GM12864 (cell line): ENCODE measurements at regions not wholly inside any gene's neighbourhood (a gene's known extent, or its start where the extent isn't known, plus 50 kb on each side); places are given as distances from the start of the nearest gene placed in this dataset.

Source experiments
- DNase-seq: peaks from one replicate; pipeline ENCODE4 v3.0.0-alpha.2; 2011; ENCODE audit warnings: low read depth
- H3K4me3 ChIP-seq: 2 replicates; pipeline ENCODE4 v1.5.1; 2011; ENCODE audit warnings: mild to moderate bottlenecking, low read depth, low read length, control low read depth
- TF ChIP-seq, protein P1 (sequence below): IDR thresholded peaks from 2 replicates; pipeline ENCODE4 v1.5.1; 2011; ENCODE audit warnings: low read depth, mild to moderate bottlenecking, moderate library complexity, low read length, control low read depth, inconsistent platforms; ENCODE audit errors: missing control alignments

- TF ChIP-seq, protein P1, sequence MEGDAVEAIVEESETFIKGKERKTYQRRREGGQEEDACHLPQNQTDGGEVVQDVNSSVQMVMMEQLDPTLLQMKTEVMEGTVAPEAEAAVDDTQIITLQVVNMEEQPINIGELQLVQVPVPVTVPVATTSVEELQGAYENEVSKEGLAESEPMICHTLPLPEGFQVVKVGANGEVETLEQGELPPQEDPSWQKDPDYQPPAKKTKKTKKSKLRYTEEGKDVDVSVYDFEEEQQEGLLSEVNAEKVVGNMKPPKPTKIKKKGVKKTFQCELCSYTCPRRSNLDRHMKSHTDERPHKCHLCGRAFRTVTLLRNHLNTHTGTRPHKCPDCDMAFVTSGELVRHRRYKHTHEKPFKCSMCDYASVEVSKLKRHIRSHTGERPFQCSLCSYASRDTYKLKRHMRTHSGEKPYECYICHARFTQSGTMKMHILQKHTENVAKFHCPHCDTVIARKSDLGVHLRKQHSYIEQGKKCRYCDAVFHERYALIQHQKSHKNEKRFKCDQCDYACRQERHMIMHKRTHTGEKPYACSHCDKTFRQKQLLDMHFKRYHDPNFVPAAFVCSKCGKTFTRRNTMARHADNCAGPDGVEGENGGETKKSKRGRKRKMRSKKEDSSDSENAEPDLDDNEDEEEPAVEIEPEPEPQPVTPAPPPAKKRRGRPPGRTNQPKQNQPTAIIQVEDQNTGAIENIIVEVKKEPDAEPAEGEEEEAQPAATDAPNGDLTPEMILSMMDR = no peak
- no peak overlapping the region for H3K4me3 ChIP-seq
- no peak for DNase-seq
Measured at GRCh38 chr9:93372391-93372790, 79.1 kb upstream of the FAM120A start.

GRCh38 chr9:93376411-93376810 lies 75.1 kb upstream of the FAM120A start:
- TF ChIP-seq, protein P1 = no peak
- DNase-seq = no peak
- no peak overlapping the region for H3K4me3 ChIP-seq

- no peak for DNase-seq
- TF ChIP-seq, protein P1 = no peak
- H3K4me3 ChIP-seq = no peak overlapping the region
Measured at GRCh38 chr9:93378276-93378675, 73.2 kb upstream of the FAM120A start.

DNA sequence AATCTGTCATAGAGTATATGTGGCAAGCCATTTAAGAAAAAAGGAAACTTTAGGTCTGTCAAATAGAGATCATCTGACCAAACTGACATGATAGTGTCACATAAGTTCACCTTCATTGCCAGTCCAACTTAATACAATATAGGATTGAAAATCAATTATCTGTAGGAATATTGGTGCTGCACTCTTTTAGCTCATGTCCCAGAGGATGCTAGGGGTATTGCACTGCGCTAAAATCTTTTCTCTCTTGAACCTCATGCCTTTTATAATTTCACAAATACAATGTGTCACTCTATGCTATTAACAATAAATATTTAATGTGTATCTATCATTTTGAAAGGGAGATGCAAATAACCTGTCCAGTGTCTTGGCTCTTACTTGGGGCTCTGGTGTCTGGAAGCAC lies 72.4 kb upstream of the FAM120A start:
- TF ChIP-seq, protein P1 = peak; percentile 42
- no peak overlapping the region for H3K4me3 ChIP-seq
- no peak for DNase-seq

- TF ChIP-seq, protein P1 = no peak
- no peak for DNase-seq
- H3K4me3 ChIP-seq = no peak overlapping the region
Measured at GRCh38 chr9:93380410-93381060, 71.0 kb upstream of the FAM120A start.

GRCh38 chr9:93387791-93388190 lies 63.7 kb upstream of the FAM120A start:
- TF ChIP-seq, protein P1 = no peak
- no peak overlapping the region for H3K4me3 ChIP-seq
- DNase-seq = no peak

DNA sequence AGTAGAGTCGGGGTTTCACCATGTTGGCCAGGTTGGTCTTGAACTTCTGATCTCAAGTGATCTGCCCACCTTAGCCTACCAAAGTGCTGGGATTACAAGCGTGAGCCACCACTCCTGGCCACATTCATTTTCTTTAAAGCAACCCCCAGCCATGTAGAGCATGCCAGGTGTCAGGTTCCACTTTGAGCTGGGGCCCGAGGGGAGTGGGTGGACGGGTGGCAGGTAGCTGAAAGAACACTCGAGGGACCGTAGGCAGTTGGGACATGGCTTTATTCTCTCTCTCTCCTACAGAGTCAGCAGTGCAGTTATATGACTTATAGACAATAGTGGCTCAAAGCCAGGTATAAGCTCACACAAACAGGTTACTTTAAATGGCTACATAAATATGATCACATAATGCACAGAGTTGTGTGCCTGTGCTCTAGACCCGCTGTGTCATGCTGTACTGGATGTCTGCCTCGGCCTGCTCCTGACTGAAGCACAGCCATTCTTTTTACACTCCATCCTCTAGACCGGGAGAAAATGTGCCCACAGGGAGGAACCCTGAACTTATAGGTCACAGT lies 60.5 kb upstream of the FAM120A start:
- TF ChIP-seq, protein P1 = no peak
- no peak for DNase-seq

More for the DNA sequence above, 60.5 kb upstream of the FAM120A start:
- no peak overlapping the region for H3K4me3 ChIP-seq
